ENCODE measurements at regions not wholly inside any gene's neighbourhood (a gene's known extent, or its start where the extent isn't known, plus 50 kb on each side); places are given as distances from the start of the nearest gene placed in this dataset.

GRCh38 chr2:106941372-106941993 is 55.5 kb upstream of the ST6GAL2 start:
- DNase-seq (ENCODE audit: low spot score), result no peak

- DNase-seq (ENCODE audit: low spot score), result no peak
Observed at GRCh38 chr2:106943468-106944200, 57.7 kb upstream of the ST6GAL2 start.

- DNase-seq (ENCODE audit: low spot score), result no peak
Observed at GRCh38 chr2:106944215-106944614, 58.2 kb upstream of the ST6GAL2 start.

GRCh38 chr2:106948540-106948939 is 62.6 kb upstream of the ST6GAL2 start:
- no peak for DNase-seq (ENCODE audit: low spot score)

GRCh38 chr2:106953236-106953635 is 67.3 kb upstream of the ST6GAL2 start:
- no peak for DNase-seq (ENCODE audit: low spot score)

- DNase-seq (ENCODE audit: low spot score), result no peak
Observed at GRCh38 chr2:106953779-106954178, 67.8 kb upstream of the ST6GAL2 start.

GRCh38 chr2:106954304-106954703 is 68.3 kb upstream of the ST6GAL2 start:
- no peak for DNase-seq (ENCODE audit: low spot score)

- DNase-seq (ENCODE audit: low spot score), result no peak
Observed at GRCh38 chr2:106956416-106956815, 70.4 kb upstream of the ST6GAL2 start.

GRCh38 chr2:106956879-106957278 is 70.9 kb upstream of the ST6GAL2 start:
- DNase-seq (ENCODE audit: low spot score), result no peak

- DNase-seq (ENCODE audit: low spot score), result no peak
Observed at GRCh38 chr2:106959975-106960682, 74.2 kb upstream of the ST6GAL2 start.

- DNase-seq (ENCODE audit: low spot score), result no peak
Observed at GRCh38 chr2:106960683-106961161, 74.8 kb upstream of the ST6GAL2 start.

GRCh38 chr2:106961328-106961727 is 75.4 kb upstream of the ST6GAL2 start:
- no peak for DNase-seq (ENCODE audit: low spot score)

- DNase-seq (ENCODE audit: low spot score), result no peak
Observed at GRCh38 chr2:106963156-106963555, 77.2 kb upstream of the ST6GAL2 start.

- DNase-seq (ENCODE audit: low spot score), result no peak
Observed at GRCh38 chr2:106963893-106964292, 77.9 kb upstream of the ST6GAL2 start.

GRCh38 chr2:106965611-106966010 is 79.6 kb upstream of the ST6GAL2 start:
- no peak for DNase-seq (ENCODE audit: low spot score)

- no peak for DNase-seq (ENCODE audit: low spot score)
Observed at GRCh38 chr2:106969777-106970176, 83.8 kb upstream of the ST6GAL2 start.

GRCh38 chr2:106970471-106971261 is 84.7 kb upstream of the ST6GAL2 start:
- DNase-seq (ENCODE audit: low spot score), result no peak

GRCh38 chr2:106972782-106973181 is 86.8 kb upstream of the ST6GAL2 start:
- DNase-seq (ENCODE audit: low spot score), result no peak

GRCh38 chr2:106974891-106975290 is 88.9 kb upstream of the ST6GAL2 start:
- no peak for DNase-seq (ENCODE audit: low spot score)

GRCh38 chr2:106975641-106976040 is 89.7 kb upstream of the ST6GAL2 start:
- no peak for DNase-seq (ENCODE audit: low spot score)

GRCh38 chr2:106976548-106976947 is 90.6 kb upstream of the ST6GAL2 start:
- DNase-seq (ENCODE audit: low spot score), result no peak

GRCh38 chr2:106977717-106978116 is 91.8 kb upstream of the ST6GAL2 start:
- no peak for DNase-seq (ENCODE audit: low spot score)

Measured in HuH-7 (cell line).